C4-2B (cell line): ENCODE measurements at regions not wholly inside any gene's neighbourhood (a gene's known extent, or its start where the extent isn't known, plus 50 kb on each side); places are given as distances from the start of the nearest gene placed in this dataset.

Experiments used
- CTCF ChIP-seq: fragments of 450-650 bp; conservative IDR thresholded peaks from 2 replicates; pipeline ENCODE4 v1.5.1; 2017; ENCODE audit warnings: mild to moderate bottlenecking
- ZFX ChIP-seq: fragments of 450-650 bp; IDR thresholded peaks from 2 replicates; pipeline ENCODE4 v1.6.1; 2017

GRCh38 chr4:111946800-111947199 lies 198.5 kb upstream of the FAM241A start:
- TF ChIP-seq CTCF, result no peak
- TF ChIP-seq ZFX, result no peak
